ENCODE measurements at regions not wholly inside any gene's neighbourhood (a gene's known extent, or its start where the extent isn't known, plus 50 kb on each side); places are given as distances from the start of the nearest gene placed in this dataset.

DNA sequence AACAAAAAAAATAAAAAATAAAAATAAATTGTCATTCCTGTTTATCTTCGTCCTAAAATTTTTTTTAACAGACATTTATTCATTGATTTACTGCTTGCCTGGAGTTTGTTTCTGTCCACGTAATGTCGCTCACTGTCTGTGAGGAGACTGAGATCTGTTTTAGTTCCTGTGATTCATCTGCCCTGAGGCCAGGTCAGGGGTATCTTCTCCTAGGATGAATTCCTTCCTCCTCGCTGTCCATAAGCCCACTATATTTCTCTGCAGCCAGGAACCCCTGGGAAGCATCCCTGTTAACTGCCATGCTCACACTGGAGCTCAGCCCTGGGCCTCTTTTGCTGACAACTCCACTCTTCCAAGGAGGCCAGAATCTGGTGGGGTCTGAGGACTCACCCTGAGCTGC is 682.0 kb downstream of the MTRR start:
- H3K9me3 ChIP-seq, result peaks cover 0 to 25% of the 10 kb centered on the region in 2 donors
- no peaks in the 10 kb centered on the region for H3K4me1 ChIP-seq
- TF ChIP-seq, protein P1, sequence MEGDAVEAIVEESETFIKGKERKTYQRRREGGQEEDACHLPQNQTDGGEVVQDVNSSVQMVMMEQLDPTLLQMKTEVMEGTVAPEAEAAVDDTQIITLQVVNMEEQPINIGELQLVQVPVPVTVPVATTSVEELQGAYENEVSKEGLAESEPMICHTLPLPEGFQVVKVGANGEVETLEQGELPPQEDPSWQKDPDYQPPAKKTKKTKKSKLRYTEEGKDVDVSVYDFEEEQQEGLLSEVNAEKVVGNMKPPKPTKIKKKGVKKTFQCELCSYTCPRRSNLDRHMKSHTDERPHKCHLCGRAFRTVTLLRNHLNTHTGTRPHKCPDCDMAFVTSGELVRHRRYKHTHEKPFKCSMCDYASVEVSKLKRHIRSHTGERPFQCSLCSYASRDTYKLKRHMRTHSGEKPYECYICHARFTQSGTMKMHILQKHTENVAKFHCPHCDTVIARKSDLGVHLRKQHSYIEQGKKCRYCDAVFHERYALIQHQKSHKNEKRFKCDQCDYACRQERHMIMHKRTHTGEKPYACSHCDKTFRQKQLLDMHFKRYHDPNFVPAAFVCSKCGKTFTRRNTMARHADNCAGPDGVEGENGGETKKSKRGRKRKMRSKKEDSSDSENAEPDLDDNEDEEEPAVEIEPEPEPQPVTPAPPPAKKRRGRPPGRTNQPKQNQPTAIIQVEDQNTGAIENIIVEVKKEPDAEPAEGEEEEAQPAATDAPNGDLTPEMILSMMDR (IDR thresholded peaks at IDR 0.05), result no peak
- DNase-seq, result no peak
- H3K36me3 ChIP-seq, result no peaks in the 10 kb centered on the region
- no peak overlapping the region for H3K27ac ChIP-seq
- no peak for ATAC-seq
- intact Hi-C loops (cut with DNase I), result no loop called here
- H3K27me3 ChIP-seq, result no peaks in the 10 kb centered on the region
- no peak overlapping the region for H3K4me3 ChIP-seq

DNA sequence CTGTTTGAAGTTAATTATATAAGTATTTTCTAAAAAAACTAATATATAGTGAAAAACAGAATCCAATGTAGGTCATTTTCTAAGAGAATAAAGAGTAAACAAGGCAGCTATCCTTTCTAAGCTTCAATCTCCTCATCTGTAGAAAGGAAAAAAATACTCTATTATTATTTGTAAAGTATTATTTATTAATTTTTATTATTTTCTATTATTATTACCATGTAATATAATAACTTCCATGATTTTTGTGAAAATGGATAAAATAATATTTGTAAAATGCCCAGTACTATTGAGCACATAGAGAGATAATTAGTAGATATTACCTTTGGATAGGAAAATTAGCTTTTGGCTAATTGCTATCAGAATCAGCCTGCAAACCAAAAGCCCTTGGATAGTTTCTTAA is 684.4 kb downstream of the MTRR start:
- Histone ChIP-seq H3K27ac (no peak overlapping the region), H3K36me3 (no peaks in the 10 kb centered on the region), H3K4me3 (no peak overlapping the region), H3K4me1 (no peaks in the 10 kb centered on the region), H3K9me3 (peaks cover 0 to 33% of the 10 kb centered on the region in 2 donors), H3K27me3 (no peaks in the 10 kb centered on the region)
- TF ChIP-seq, protein P1 (IDR thresholded peaks at IDR 0.05), result no peak
- ATAC-seq (no peak), DNase-seq (no peak)
- intact Hi-C loops (cut with DNase I), result no loop called here

DNA sequence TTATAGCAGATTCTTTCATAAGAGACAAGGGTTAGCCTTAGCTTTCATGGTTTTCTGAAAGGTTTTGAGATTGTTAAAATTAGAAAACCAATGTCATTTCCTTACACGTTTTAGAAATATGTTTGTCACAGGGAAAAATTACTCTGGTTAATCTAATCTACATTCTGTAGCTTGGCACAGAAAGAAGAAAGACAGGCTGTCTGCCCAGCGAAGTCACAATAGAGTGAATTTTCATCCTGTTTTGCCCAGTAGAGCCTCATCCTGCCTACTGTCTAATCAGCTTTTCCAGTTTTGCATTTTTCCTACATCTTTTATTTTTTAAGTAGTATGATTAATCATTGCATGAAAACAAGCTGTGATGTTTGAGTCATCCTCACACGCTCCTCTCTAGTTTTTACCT is 688.8 kb downstream of the MTRR start:
- intact Hi-C loops (cut with DNase I), result no loop called here
- DNase-seq (no peak), ATAC-seq (no peak)

DNA sequence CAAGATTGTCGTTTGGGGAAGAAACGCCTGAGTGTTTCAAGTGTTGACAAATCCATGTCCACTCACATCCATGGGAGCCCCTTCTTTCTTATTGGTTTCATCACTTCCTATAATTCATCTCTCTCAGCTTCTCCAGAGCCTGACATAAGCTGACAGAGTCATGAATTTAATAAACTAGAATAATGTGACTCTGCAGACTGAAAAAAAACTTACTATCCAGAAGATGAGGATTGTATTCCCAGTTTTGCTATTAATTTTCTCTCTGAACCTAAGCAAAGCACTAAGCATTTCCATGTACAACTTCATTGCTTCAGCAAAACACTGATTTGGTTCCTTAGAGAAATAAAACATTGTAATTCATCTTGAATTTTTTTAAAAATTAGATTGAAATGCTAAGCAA is 691.8 kb downstream of the MTRR start:
- Histone ChIP-seq H3K4me1 (no peaks in the 10 kb centered on the region), H3K4me3 (no peak overlapping the region), H3K27me3 (no peaks in the 10 kb centered on the region), H3K9me3 (peaks cover 0 to 10% of the 10 kb centered on the region in 2 donors), H3K36me3 (no peaks in the 10 kb centered on the region), H3K27ac (no peak overlapping the region)
- DNase-seq (no peak), ATAC-seq (no peak)
- TF ChIP-seq, protein P1 (IDR thresholded peaks at IDR 0.05), result no peak
- intact Hi-C loops (cut with DNase I), result no loop called here

More for the DNA sequence above, 688.8 kb downstream of the MTRR start:
- H3K4me1 ChIP-seq, result no peaks in the 10 kb centered on the region
- H3K36me3 ChIP-seq, result no peaks in the 10 kb centered on the region
- TF ChIP-seq, protein P1 (IDR thresholded peaks at IDR 0.05), result no peak
- no peak overlapping the region for H3K4me3 ChIP-seq
- H3K9me3 ChIP-seq, result peaks cover 0 to 33% of the 10 kb centered on the region in 2 donors
- no peak overlapping the region for H3K27ac ChIP-seq
- no peaks in the 10 kb centered on the region for H3K27me3 ChIP-seq

DNA sequence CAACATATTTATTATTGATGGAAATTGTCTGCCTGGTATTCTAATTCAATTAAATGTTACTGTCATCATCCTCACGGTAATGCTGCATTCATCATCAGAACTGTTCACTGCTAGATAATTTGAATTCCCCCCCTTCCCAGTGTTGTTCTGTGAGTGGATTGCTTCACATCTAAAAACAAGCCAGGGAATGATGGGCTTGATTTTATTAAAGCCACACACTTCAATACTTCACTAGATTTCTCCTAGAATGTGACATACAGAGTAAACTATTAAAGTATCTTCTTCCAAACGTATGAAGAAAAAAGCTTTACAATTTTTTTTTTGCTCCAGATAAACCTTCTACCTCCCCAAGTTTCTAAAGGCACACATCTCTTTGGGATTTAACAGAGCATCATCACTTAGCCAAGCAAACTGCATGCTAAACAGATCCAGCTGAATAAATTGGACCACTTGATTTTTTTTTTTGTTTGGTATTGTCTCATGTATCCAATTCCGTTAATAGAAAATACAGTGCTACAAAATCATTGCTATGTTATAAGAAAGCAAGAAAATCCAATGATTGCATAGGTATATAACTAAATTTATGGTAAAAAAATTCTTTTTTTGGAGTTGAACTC is 692.4 kb downstream of the MTRR start:
- no peaks in the 10 kb centered on the region for H3K27me3 ChIP-seq
- H3K36me3 ChIP-seq, result no peaks in the 10 kb centered on the region
- no peak overlapping the region for H3K4me3 ChIP-seq
- no peak for DNase-seq
- H3K9me3 ChIP-seq, result peaks cover 0 to 4% of the 10 kb centered on the region in 2 donors
- ATAC-seq, result no peak
- no peak overlapping the region for H3K27ac ChIP-seq
- intact Hi-C loops (cut with DNase I), result no loop called here
- TF ChIP-seq, protein P1 (IDR thresholded peaks at IDR 0.05), result no peak
- H3K4me1 ChIP-seq, result no peaks in the 10 kb centered on the region

Data from left lung (tissue), 4 donors.